IPS-NIHi11 (cell line): ENCODE measurements at regions not wholly inside any gene's neighbourhood (a gene's known extent, or its start where the extent isn't known, plus 50 kb on each side); places are given as distances from the start of the nearest gene placed in this dataset.
"Not testable (repeated sequence)": the region's sequence is repeated elsewhere in the genome, so short reads cannot be mapped to it uniquely, and the experiment has no call there.

Source experiments
- DNase-seq: peaks from one replicate; pipeline ENCODE4 v3.0.0; 2012; ENCODE audit warnings: mixed read lengths, low spot score

- no peak for DNase-seq
These were observed 1996.9 kb downstream of the LRRC4C start for GRCh38 chr11:39462506-39462905.

- DNase-seq: no peak
These were observed 1998.4 kb downstream of the LRRC4C start for GRCh38 chr11:39461066-39461465.

GRCh38 chr11:39459606-39460005, 1999.8 kb downstream of the LRRC4C start:
- DNase-seq: no peak

- no peak for DNase-seq
These were observed 2001.0 kb downstream of the LRRC4C start for GRCh38 chr11:39458481-39458880.

- no peak for DNase-seq
These were observed 2015.9 kb downstream of the LRRC4C start for GRCh38 chr11:39443424-39444022.

- no peak for DNase-seq
These were observed 2017.3 kb downstream of the LRRC4C start for GRCh38 chr11:39442177-39442576.

- DNase-seq: no peak
These were observed 2023.8 kb downstream of the LRRC4C start for GRCh38 chr11:39435641-39436040.

- DNase-seq: no peak
These were observed 2025.0 kb downstream of the LRRC4C start for GRCh38 chr11:39434466-39434865.

- no peak for DNase-seq
These were observed 2026.5 kb downstream of the LRRC4C start for GRCh38 chr11:39432929-39433328.

- no peak for DNase-seq
These were observed 2034.2 kb downstream of the LRRC4C start for GRCh38 chr11:39425226-39425625.

- DNase-seq: no peak
These were observed 2047.3 kb downstream of the LRRC4C start for GRCh38 chr11:39412117-39412516.

- no peak for DNase-seq
These were observed 2073.5 kb downstream of the LRRC4C start for GRCh38 chr11:39385911-39386310.

GRCh38 chr11:39374963-39375698, 2084.3 kb downstream of the LRRC4C start:
- DNase-seq: peak; percentile 16

- no peak for DNase-seq
These were observed 2091.9 kb downstream of the LRRC4C start for GRCh38 chr11:39367534-39367933.

- peak; percentile 11 for DNase-seq
These were observed 2093.5 kb downstream of the LRRC4C start for GRCh38 chr11:39365809-39366436.

GRCh38 chr11:39363571-39363970, 2095.9 kb downstream of the LRRC4C start:
- no peak for DNase-seq

GRCh38 chr11:39361557-39361956, 2097.9 kb downstream of the LRRC4C start:
- DNase-seq: no peak

GRCh38 chr11:39345834-39346442, 2113.5 kb downstream of the LRRC4C start:
- DNase-seq: no peak

- DNase-seq: no peak
These were observed 2118.0 kb downstream of the LRRC4C start for GRCh38 chr11:39341461-39341860.

GRCh38 chr11:39333006-39333405, 2126.4 kb downstream of the LRRC4C start:
- DNase-seq: not testable (repeated sequence)

- no peak for DNase-seq
These were observed 2132.2 kb downstream of the LRRC4C start for GRCh38 chr11:39327302-39327701.

GRCh38 chr11:39311888-39312287, 2147.6 kb downstream of the LRRC4C start:
- not testable (repeated sequence) for DNase-seq

- DNase-seq: no peak
These were observed 2154.9 kb downstream of the LRRC4C start for GRCh38 chr11:39304586-39304985.
